ENCODE measurements at regions not wholly inside any gene's neighbourhood (a gene's known extent, or its start where the extent isn't known, plus 50 kb on each side); places are given as distances from the start of the nearest gene placed in this dataset.

- no peak for DNase-seq (ENCODE audit: low read depth)
These were observed 595.4 kb upstream of the AGA start for GRCh38 chr4:178037459-178038214.

GRCh38 chr4:178056996-178057395 lies 614.8 kb upstream of the AGA start:
- DNase-seq (ENCODE audit: low read depth): no peak

GRCh38 chr4:178063568-178063967 lies 621.3 kb upstream of the AGA start:
- no peak for DNase-seq (ENCODE audit: low read depth)

GRCh38 chr4:178066338-178066941 lies 624.2 kb upstream of the AGA start:
- no peak for DNase-seq (ENCODE audit: low read depth)

- no peak for DNase-seq (ENCODE audit: low read depth)
These were observed 625.9 kb upstream of the AGA start for GRCh38 chr4:178068136-178068535.

GRCh38 chr4:178070163-178070562 lies 627.9 kb upstream of the AGA start:
- no peak for DNase-seq (ENCODE audit: low read depth)

GRCh38 chr4:178080312-178080711 lies 638.1 kb upstream of the AGA start:
- DNase-seq (ENCODE audit: low read depth): no peak

GRCh38 chr4:178081176-178081575 lies 638.9 kb upstream of the AGA start:
- no peak for DNase-seq (ENCODE audit: low read depth)

GRCh38 chr4:178081896-178082295 lies 639.7 kb upstream of the AGA start:
- DNase-seq (ENCODE audit: low read depth): no peak

- no peak for DNase-seq (ENCODE audit: low read depth)
These were observed 640.7 kb upstream of the AGA start for GRCh38 chr4:178082906-178083305.

- DNase-seq (ENCODE audit: low read depth): no peak
These were observed 641.7 kb upstream of the AGA start for GRCh38 chr4:178083968-178084367.

GRCh38 chr4:178086320-178086719 lies 644.1 kb upstream of the AGA start:
- DNase-seq (ENCODE audit: low read depth): no peak

- DNase-seq (ENCODE audit: low read depth): no peak
These were observed 648.6 kb upstream of the AGA start for GRCh38 chr4:178090640-178091411.

GRCh38 chr4:178102139-178102538 lies 659.9 kb upstream of the AGA start:
- DNase-seq (ENCODE audit: low read depth): no peak

- DNase-seq (ENCODE audit: low read depth): no peak
These were observed 663.0 kb upstream of the AGA start for GRCh38 chr4:178105242-178105641.

- no peak for DNase-seq (ENCODE audit: low read depth)
These were observed 694.6 kb upstream of the AGA start for GRCh38 chr4:178136736-178137345.

- DNase-seq (ENCODE audit: low read depth): no peak
These were observed 695.7 kb upstream of the AGA start for GRCh38 chr4:178137732-178138471.

GRCh38 chr4:178138491-178138890 lies 696.3 kb upstream of the AGA start:
- DNase-seq (ENCODE audit: low read depth): no peak

GRCh38 chr4:178140326-178140915 lies 698.2 kb upstream of the AGA start:
- no peak for DNase-seq (ENCODE audit: low read depth)

- no peak for DNase-seq (ENCODE audit: low read depth)
These were observed 700.5 kb upstream of the AGA start for GRCh38 chr4:178142724-178143123.

GRCh38 chr4:178148106-178148505 lies 705.9 kb upstream of the AGA start:
- DNase-seq (ENCODE audit: low read depth): no peak

Measured in GM04504 (cell line).